ENCODE measurements at regions not wholly inside any gene's neighbourhood (a gene's known extent, or its start where the extent isn't known, plus 50 kb on each side); places are given as distances from the start of the nearest gene placed in this dataset.

GRCh38 chr5:20692913-20693312 is 704.9 kb upstream of the CDH18 start:
- Histone ChIP-seq H3K27me3 (ENCODE audit: control insufficient read depth, insufficient read depth, low read length) (no peaks in the 10 kb centered on the region), H3K36me3 (ENCODE audit: control insufficient read depth, insufficient read depth, low read length) (no peaks in the 10 kb centered on the region), H3K9ac (ENCODE audit: low read length) (no peak overlapping the region), H3K4me3 (ENCODE audit: low read length) (no peak overlapping the region), H3K4me1 (ENCODE audit: control insufficient read depth, insufficient read depth, low read length) (no peaks in the 10 kb centered on the region), H3K27ac (ENCODE audit: low read depth, low read length) (no peak overlapping the region)

DNA sequence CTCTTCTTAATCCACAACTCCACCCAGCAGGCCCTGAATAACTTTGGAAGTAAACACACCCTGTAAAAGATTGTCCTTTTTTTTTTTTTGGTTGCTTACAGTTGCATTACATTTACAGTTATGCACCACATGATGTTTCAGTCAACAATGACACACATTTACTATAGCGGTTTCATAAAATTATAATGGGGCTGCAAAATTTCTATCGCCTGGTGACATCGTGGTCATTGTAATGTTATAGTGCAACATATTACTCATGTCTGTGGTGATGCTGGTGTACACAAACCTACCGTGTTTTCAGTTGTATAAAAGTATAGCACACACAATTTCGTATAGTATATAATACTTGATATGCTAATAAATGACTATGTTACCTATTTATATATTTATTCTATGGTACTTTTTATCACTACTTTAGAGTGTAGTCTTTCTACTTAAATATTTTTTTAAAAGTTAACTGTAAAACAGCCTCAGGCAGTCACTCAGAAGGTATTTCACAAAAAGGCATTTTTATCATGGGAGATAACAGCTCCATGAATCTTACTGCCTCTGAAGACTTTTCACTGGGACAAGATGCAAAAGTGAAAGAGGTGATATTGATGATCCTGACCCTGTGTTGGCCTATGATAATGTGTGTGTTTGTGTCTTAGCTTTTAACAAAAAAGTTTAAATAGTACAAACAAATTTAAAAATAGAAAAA is 695.4 kb upstream of the CDH18 start:
- no peak overlapping the region for H3K9ac ChIP-seq (ENCODE audit: low read length)
- H3K27ac ChIP-seq (ENCODE audit: low read depth, low read length) = no peak overlapping the region
- no peaks in the 10 kb centered on the region for H3K27me3 ChIP-seq (ENCODE audit: control insufficient read depth, insufficient read depth, low read length)
- no peaks in the 10 kb centered on the region for H3K36me3 ChIP-seq (ENCODE audit: control insufficient read depth, insufficient read depth, low read length)
- H3K4me1 ChIP-seq (ENCODE audit: control insufficient read depth, insufficient read depth, low read length) = no peaks in the 10 kb centered on the region
- no peak overlapping the region for H3K4me3 ChIP-seq (ENCODE audit: low read length)

DNA sequence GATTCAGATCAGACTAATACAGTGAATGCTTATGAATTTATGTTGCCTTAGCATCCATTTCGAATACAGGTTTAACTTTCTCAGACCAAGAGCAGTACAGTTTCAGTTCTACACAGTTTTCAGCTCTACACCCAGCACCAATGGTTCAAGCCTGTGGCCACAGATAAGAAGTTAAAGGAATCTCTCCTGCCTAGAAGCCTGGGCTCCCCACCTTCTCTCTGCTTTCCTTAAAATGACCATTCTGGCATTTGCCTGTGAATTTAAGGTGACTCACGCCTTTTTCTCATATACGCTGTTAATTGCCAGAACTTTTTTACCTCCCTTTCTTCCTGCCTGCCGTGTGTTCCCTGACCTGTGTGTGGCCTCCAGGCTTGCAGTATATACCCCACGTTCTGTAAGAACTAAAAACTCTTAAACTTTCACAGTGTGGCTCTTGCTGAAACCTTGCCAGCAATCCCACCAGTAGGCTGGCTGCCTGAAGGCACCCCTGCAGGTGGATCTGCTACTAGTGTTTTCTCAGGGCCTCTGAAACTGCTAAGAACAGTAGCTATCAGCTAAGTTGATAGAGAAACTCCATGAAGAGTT is 692.8 kb upstream of the CDH18 start:
- Histone ChIP-seq H3K4me1 (ENCODE audit: control insufficient read depth, insufficient read depth, low read length) (no peaks in the 10 kb centered on the region), H3K4me3 (ENCODE audit: low read length) (no peak overlapping the region), H3K36me3 (ENCODE audit: control insufficient read depth, insufficient read depth, low read length) (no peaks in the 10 kb centered on the region), H3K27me3 (ENCODE audit: control insufficient read depth, insufficient read depth, low read length) (no peaks in the 10 kb centered on the region), H3K9ac (ENCODE audit: low read length) (no peak overlapping the region), H3K27ac (ENCODE audit: low read depth, low read length) (no peak overlapping the region)

- no peaks in the 10 kb centered on the region for H3K36me3 ChIP-seq (ENCODE audit: control insufficient read depth, insufficient read depth, low read length)
- no peaks in the 10 kb centered on the region for H3K27me3 ChIP-seq (ENCODE audit: control insufficient read depth, insufficient read depth, low read length)
- no peak overlapping the region for H3K4me3 ChIP-seq (ENCODE audit: low read length)
- no peak overlapping the region for H3K9ac ChIP-seq (ENCODE audit: low read length)
- H3K27ac ChIP-seq (ENCODE audit: low read depth, low read length) = no peak overlapping the region
- H3K4me1 ChIP-seq (ENCODE audit: control insufficient read depth, insufficient read depth, low read length) = no peaks in the 10 kb centered on the region
These were observed 690.9 kb upstream of the CDH18 start for GRCh38 chr5:20678814-20679298.

DNA sequence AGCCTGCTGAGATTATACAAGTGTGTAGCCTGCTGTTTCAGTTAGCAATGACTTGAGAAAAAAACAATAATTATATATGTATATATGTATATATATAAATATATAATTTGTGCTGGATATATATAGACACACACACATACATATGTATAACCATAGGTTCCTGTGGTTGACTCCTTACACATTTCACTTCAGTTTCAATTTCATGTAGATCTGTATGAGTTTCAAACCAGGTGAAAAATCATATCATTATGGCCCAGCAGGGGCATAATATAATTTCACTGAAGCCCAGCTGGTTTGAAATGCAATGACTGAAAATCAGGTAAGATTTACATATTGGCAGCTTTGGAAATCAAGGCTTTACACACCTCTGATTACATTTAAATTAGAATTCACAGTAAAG is 690.4 kb upstream of the CDH18 start:
- no peak overlapping the region for H3K4me3 ChIP-seq (ENCODE audit: low read length)
- no peak overlapping the region for H3K9ac ChIP-seq (ENCODE audit: low read length)
- H3K36me3 ChIP-seq (ENCODE audit: control insufficient read depth, insufficient read depth, low read length) = no peaks in the 10 kb centered on the region
- H3K4me1 ChIP-seq (ENCODE audit: control insufficient read depth, insufficient read depth, low read length) = no peaks in the 10 kb centered on the region
- no peaks in the 10 kb centered on the region for H3K27me3 ChIP-seq (ENCODE audit: control insufficient read depth, insufficient read depth, low read length)
- H3K27ac ChIP-seq (ENCODE audit: low read depth, low read length) = no peak overlapping the region

DNA sequence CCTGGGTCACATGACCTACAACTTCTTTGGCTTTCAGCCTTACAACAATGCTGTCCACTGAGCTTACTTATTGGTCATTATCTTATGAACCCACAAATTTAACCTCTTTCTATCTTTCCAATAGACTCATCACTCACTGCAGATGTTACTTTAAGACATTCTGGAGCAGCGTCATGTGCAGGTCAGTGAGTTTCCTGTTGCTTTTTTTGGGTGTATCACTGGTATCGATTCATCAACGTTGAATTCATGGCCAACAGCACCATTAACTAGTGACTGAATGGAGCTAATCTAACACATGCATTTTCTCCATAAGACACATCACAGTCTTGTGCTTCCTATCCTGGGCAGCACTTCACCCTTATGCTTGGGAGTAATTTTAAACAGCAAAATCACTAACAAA is 672.6 kb upstream of the CDH18 start:
- H3K4me1 ChIP-seq (ENCODE audit: control insufficient read depth, insufficient read depth, low read length) = no peaks in the 10 kb centered on the region
- H3K4me3 ChIP-seq (ENCODE audit: low read length) = no peak overlapping the region
- no peaks in the 10 kb centered on the region for H3K27me3 ChIP-seq (ENCODE audit: control insufficient read depth, insufficient read depth, low read length)
- no peaks in the 10 kb centered on the region for H3K36me3 ChIP-seq (ENCODE audit: control insufficient read depth, insufficient read depth, low read length)
- no peak overlapping the region for H3K9ac ChIP-seq (ENCODE audit: low read length)
- H3K27ac ChIP-seq (ENCODE audit: low read depth, low read length) = no peak overlapping the region

GRCh38 chr5:20656262-20656661 is 668.3 kb upstream of the CDH18 start:
- Histone ChIP-seq H3K27me3 (ENCODE audit: control insufficient read depth, insufficient read depth, low read length) (no peaks in the 10 kb centered on the region), H3K9ac (ENCODE audit: low read length) (no peak overlapping the region), H3K4me1 (ENCODE audit: control insufficient read depth, insufficient read depth, low read length) (no peaks in the 10 kb centered on the region), H3K27ac (ENCODE audit: low read depth, low read length) (no peak overlapping the region), H3K4me3 (ENCODE audit: low read length) (no peak overlapping the region), H3K36me3 (ENCODE audit: control insufficient read depth, insufficient read depth, low read length) (no peaks in the 10 kb centered on the region)

DNA sequence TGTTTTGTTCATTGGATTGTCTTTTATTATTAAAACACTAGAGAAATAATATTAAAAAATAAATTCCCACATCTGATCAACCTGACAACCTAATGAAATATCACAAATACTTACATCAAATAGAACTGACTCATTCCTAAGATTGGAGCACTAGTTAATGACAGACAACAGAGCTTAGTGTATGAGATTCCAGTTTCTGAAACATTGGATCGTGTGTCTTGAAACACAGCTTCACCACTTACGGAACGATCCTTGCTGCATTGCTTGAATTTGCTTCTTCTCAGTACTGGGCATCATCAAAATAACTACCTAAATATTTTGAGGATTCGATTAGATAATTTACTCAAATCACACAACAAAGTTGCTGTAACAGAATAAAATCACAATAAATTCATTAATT is 667.2 kb upstream of the CDH18 start:
- Histone ChIP-seq H3K4me3 (ENCODE audit: low read length) (no peak overlapping the region), H3K9ac (ENCODE audit: low read length) (no peak overlapping the region), H3K4me1 (ENCODE audit: control insufficient read depth, insufficient read depth, low read length) (no peaks in the 10 kb centered on the region), H3K27ac (ENCODE audit: low read depth, low read length) (no peak overlapping the region), H3K27me3 (ENCODE audit: control insufficient read depth, insufficient read depth, low read length) (no peaks in the 10 kb centered on the region), H3K36me3 (ENCODE audit: control insufficient read depth, insufficient read depth, low read length) (no peaks in the 10 kb centered on the region)

DNA sequence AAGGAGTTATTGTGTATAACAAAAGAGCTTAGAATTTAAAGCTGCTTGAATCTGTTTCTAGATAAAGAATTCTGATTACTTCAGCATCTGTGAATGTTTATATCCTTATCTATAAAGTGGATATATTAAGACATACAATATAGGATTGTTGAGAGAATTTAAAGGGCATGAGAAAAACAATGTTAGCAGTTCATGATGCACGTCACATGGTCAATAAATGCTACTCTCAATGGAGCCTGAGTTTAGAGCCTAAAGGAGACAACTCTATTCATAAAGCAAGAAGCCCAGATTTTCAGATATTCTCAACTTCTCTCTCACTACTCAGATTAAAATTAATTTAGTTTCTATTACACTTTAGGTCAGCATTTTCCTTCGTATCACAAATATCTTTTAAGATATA is 666.7 kb upstream of the CDH18 start:
- H3K27me3 ChIP-seq (ENCODE audit: control insufficient read depth, insufficient read depth, low read length) = no peaks in the 10 kb centered on the region
- H3K27ac ChIP-seq (ENCODE audit: low read depth, low read length) = no peak overlapping the region
- H3K9ac ChIP-seq (ENCODE audit: low read length) = no peak overlapping the region

DNA sequence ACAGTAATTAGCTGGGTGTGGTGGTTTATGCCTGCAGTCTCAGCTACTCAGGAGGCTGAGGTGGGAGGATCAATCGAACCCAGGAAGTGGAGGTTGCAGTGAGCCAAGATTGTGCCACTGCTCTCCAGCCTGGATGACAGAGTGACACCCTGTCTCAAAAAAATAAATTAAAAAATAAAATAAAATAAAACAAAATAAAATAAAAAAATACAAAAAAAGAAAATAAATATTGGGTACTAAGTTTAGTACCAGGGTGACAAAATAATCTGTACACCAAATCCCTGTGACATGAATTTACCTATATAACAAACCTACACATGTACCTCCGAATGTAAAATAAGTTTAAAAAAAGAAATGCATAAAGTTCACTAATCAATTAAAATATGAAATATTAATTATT is 666.0 kb upstream of the CDH18 start:
- Histone ChIP-seq H3K27me3 (ENCODE audit: control insufficient read depth, insufficient read depth, low read length) (no peaks in the 10 kb centered on the region), H3K4me1 (ENCODE audit: control insufficient read depth, insufficient read depth, low read length) (no peaks in the 10 kb centered on the region), H3K9ac (ENCODE audit: low read length) (no peak overlapping the region), H3K36me3 (ENCODE audit: control insufficient read depth, insufficient read depth, low read length) (no peaks in the 10 kb centered on the region), H3K4me3 (ENCODE audit: low read length) (no peak overlapping the region), H3K27ac (ENCODE audit: low read depth, low read length) (no peak overlapping the region)

More for the DNA sequence above, 666.7 kb upstream of the CDH18 start:
- Histone ChIP-seq H3K4me1 (ENCODE audit: control insufficient read depth, insufficient read depth, low read length) (no peaks in the 10 kb centered on the region), H3K36me3 (ENCODE audit: control insufficient read depth, insufficient read depth, low read length) (no peaks in the 10 kb centered on the region), H3K4me3 (ENCODE audit: low read length) (no peak overlapping the region)

DNA sequence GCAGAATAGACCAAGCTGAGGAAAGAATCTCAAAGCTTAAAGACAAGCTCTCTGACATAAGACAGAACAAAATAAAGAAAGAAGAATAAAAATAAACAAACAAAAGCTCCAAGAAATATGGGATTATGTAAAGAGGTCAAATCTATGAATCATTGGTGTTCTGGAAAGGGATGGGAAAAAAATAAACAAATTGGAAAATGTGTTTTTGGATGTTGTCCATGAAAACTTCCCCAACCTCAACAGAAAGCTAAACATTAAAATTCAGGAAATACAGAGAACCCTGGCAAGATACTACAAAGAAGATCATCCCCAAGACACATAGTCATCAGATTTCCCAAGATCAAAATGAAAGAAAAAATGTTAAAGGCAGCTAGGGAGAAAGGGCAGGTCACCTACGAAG is 662.0 kb upstream of the CDH18 start:
- no peak overlapping the region for H3K4me3 ChIP-seq (ENCODE audit: low read length)
- H3K36me3 ChIP-seq (ENCODE audit: control insufficient read depth, insufficient read depth, low read length) = no peaks in the 10 kb centered on the region
- no peak overlapping the region for H3K27ac ChIP-seq (ENCODE audit: low read depth, low read length)
- H3K9ac ChIP-seq (ENCODE audit: low read length) = no peak overlapping the region
- H3K27me3 ChIP-seq (ENCODE audit: control insufficient read depth, insufficient read depth, low read length) = no peaks in the 10 kb centered on the region
- H3K4me1 ChIP-seq (ENCODE audit: control insufficient read depth, insufficient read depth, low read length) = no peaks in the 10 kb centered on the region

DNA sequence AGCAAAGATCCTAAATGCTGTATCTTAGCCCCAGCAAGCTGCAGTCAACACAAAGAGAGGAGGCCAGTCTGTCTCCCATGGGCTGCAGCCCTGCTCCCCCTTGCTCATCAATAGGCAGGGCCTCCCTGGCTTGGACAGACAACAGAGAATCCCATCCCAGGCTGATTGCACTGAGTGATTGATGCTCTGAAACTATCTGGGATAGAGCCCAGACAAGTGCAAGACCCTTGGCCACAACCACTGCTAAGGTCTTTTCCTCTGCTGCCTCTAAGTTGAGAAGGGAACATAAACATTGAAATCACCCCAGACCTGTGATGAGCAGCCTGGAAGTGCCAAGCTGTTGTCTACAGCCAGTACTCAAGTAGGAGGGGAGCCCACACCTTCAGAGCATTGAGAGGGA is 661.0 kb upstream of the CDH18 start:
- Histone ChIP-seq H3K4me1 (ENCODE audit: control insufficient read depth, insufficient read depth, low read length) (no peaks in the 10 kb centered on the region), H3K27ac (ENCODE audit: low read depth, low read length) (no peak overlapping the region), H3K4me3 (ENCODE audit: low read length) (no peak overlapping the region), H3K9ac (ENCODE audit: low read length) (no peak overlapping the region), H3K36me3 (ENCODE audit: control insufficient read depth, insufficient read depth, low read length) (no peaks in the 10 kb centered on the region), H3K27me3 (ENCODE audit: control insufficient read depth, insufficient read depth, low read length) (no peaks in the 10 kb centered on the region)

DNA sequence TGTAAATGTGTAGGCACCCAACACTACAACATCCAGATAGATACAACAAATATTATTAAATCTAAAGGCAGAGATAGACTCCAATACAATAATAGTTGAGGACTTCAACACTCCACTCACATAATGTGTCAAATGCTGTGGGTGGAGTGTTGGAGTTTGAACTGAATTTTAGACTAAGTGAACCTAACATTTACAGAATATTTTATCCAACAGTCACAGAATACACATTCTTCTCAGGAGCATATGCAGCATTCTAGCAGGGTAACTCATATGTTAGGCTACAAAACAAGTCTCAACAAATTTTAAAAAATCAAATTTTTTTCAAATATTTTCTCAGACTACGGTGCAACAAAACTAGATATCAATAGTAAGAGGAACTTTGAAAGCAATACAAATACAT is 648.7 kb upstream of the CDH18 start:
- Histone ChIP-seq H3K36me3 (ENCODE audit: control insufficient read depth, insufficient read depth, low read length) (no peaks in the 10 kb centered on the region), H3K27me3 (ENCODE audit: control insufficient read depth, insufficient read depth, low read length) (no peaks in the 10 kb centered on the region), H3K9ac (ENCODE audit: low read length) (no peak overlapping the region), H3K27ac (ENCODE audit: low read depth, low read length) (no peak overlapping the region), H3K4me1 (ENCODE audit: control insufficient read depth, insufficient read depth, low read length) (no peaks in the 10 kb centered on the region), H3K4me3 (ENCODE audit: low read length) (no peak overlapping the region)

Measured in rectal smooth muscle tissue (tissue), 1 donor.